CD14-positive monocyte (primary cell): ENCODE measurements at regions not wholly inside any gene's neighbourhood (a gene's known extent, or its start where the extent isn't known, plus 50 kb on each side); places are given as distances from the start of the nearest gene placed in this dataset.

Experiments
- DNase-seq, 3 donors: peaks; one replicate each; pipeline ENCODE4 v3.0.0-alpha.2; 2011 to 2022
- H2AFZ ChIP-seq: 2 replicates; pipeline ENCODE4 v1.6.0; 2012; ENCODE audit warnings: mild to moderate bottlenecking, low read depth, low read length, inconsistent platforms; ENCODE audit not compliant: insufficient read depth, poor library complexity, severe bottlenecking
- H3K27ac ChIP-seq, 2 donors: 1 replicate in 1 of 2; 2 replicates in 1 of 2; pipeline ENCODE4 v1.5.1; 2012 to 2013; ENCODE audit warnings: low read length in 2 of 2, control low read depth in 1 of 2, inconsistent platforms in 1 of 2, low read depth in 1 of 2, mild to moderate bottlenecking in 1 of 2
- H3K27me3 ChIP-seq, 2 donors: one replicate each; pipeline versions ENCODE4 v1.6.0 to v1.6.1; 2011 to 2013; ENCODE audit warnings: low read length in 2 of 2; ENCODE audit not compliant: control insufficient read depth in 2 of 2, insufficient read depth in 2 of 2
- H3K36me3 ChIP-seq, 2 donors: replicated peaks in 1 of 2; 1 replicate in 1 of 2; 2 replicates in 1 of 2; pipeline versions ENCODE4 v1.5.1 to v1.6.1; 2012 to 2013; ENCODE audit warnings: low read length in 2 of 2, control low read depth in 1 of 2, inconsistent platforms in 1 of 2, mild to moderate bottlenecking in 1 of 2; ENCODE audit not compliant: insufficient read depth in 2 of 2, control insufficient read depth in 1 of 2
- H3K4me1 ChIP-seq, 2 donors: 1 replicate in 1 of 2; 2 replicates in 1 of 2; pipeline versions ENCODE4 v1.5.1 to v1.6.1; 2012 to 2013; ENCODE audit warnings: low read length in 2 of 2, control low read depth in 1 of 2, inconsistent platforms in 1 of 2, mild to moderate bottlenecking in 1 of 2, moderate library complexity in 1 of 2; ENCODE audit not compliant: insufficient read depth in 2 of 2, control insufficient read depth in 1 of 2
- H3K4me2 ChIP-seq: replicated peaks from 2 replicates; pipeline ENCODE3; 2012; ENCODE audit warnings: low read length, moderate library complexity, mild to moderate bottlenecking; ENCODE audit not compliant: poor library complexity, severe bottlenecking; ENCODE audit errors: extremely low read depth
- H3K4me3 ChIP-seq, 3 experiments: fragments of 200-600 bp in 1 of 3; sonication (generic) in 1 of 3; replicated peaks in 1 of 3; 1 replicate in 2 of 3; 2 replicates in 1 of 3; pipeline ENCODE4 v1.5.1; 2011 to 2013; ENCODE audit warnings: low read length in 3 of 3, mild to moderate bottlenecking in 3 of 3, control low read depth in 2 of 3, low read depth in 2 of 3, inconsistent platforms in 1 of 3, moderate library complexity in 1 of 3
- H3K79me2 ChIP-seq: 2 replicates; pipeline ENCODE4 v1.6.0; 2012; ENCODE audit warnings: mild to moderate bottlenecking, control low read depth, inconsistent platforms, low read length, moderate library complexity; ENCODE audit not compliant: insufficient read depth
- H3K9ac ChIP-seq: 2 replicates; pipeline ENCODE4 v1.6.0; 2017; ENCODE audit warnings: low read length, mild to moderate bottlenecking; ENCODE audit not compliant: insufficient read depth, poor library complexity, severe bottlenecking
- H3K9me3 ChIP-seq, 2 donors: replicated peaks in 1 of 2; 1 replicate in 1 of 2; 2 replicates in 1 of 2; pipeline versions ENCODE4 v1.5.1 to v1.6.1; 2012 to 2013; ENCODE audit warnings: low read length in 2 of 2, control low read depth in 1 of 2; ENCODE audit not compliant: control insufficient read depth in 1 of 2, insufficient read depth in 1 of 2
- H4K20me1 ChIP-seq: 2 replicates; pipeline ENCODE4 v1.6.0; 2012; ENCODE audit warnings: mild to moderate bottlenecking, low read length, control low read depth, moderate library complexity; ENCODE audit not compliant: insufficient read depth
- H3K27ac Mint-ChIP-seq, 7 donors: one replicate each; pipeline ENCODE4 v1.8.0; 2020; ENCODE audit warnings: mild to moderate bottlenecking in 7 of 7, mixed read lengths in 7 of 7, moderate library complexity in 6 of 7, inconsistent platforms in 2 of 7
- H3K27me3 Mint-ChIP-seq, 3 donors: one replicate each; pipeline ENCODE4 v1.8.0; 2021 to 2022; ENCODE audit warnings: low read depth in 3 of 3, mild to moderate bottlenecking in 3 of 3, mixed read lengths in 3 of 3, moderate library complexity in 3 of 3, inconsistent platforms in 1 of 3
- H3K36me3 Mint-ChIP-seq, 2 donors: one replicate each; pipeline ENCODE4 v1.8.0; 2020; ENCODE audit warnings: mixed read lengths in 2 of 2, inconsistent platforms in 1 of 2, mild to moderate bottlenecking in 1 of 2
- H3K4me1 Mint-ChIP-seq: one replicate; pipeline ENCODE4 v1.8.0; 2020; ENCODE audit warnings: mild to moderate bottlenecking, mixed read lengths
- H3K4me3 Mint-ChIP-seq, 2 donors: one replicate each; pipeline ENCODE4 v1.8.0; 2020; ENCODE audit warnings: mild to moderate bottlenecking in 2 of 2, mixed read lengths in 2 of 2, moderate library complexity in 1 of 2
- H3K9me3 Mint-ChIP-seq, 7 donors: one replicate each; pipeline ENCODE4 v1.8.0; 2020 to 2022; ENCODE audit warnings: mixed read lengths in 7 of 7, mild to moderate bottlenecking in 6 of 7, moderate library complexity in 6 of 7, inconsistent platforms in 2 of 7
- WGBS: methylation state at CpG from one replicate; pipeline ENCODE4 v1.1.5; 2013; ENCODE audit warnings: missing lambda C conversion rate; ENCODE audit not compliant: insufficient coverage; 5-methylcytosine and 5-hydroxymethylcytosine counted together
- intact Hi-C, 2 donors: fragments of 100-400 bp; cut with micrococcal nuclease; formaldehyde crosslinking; loops; one replicate each; pipeline versions ENCODE4 v1.15.0 to v1.15.1; 2023
- TF ChIP-seq, protein P1 (sequence below): fragments of 200-600 bp; IDR thresholded peaks from one replicate; pipeline ENCODE4 v1.8.0; 2022; ENCODE audit warnings: antibody characterized with exemption, mild to moderate bottlenecking

DNA sequence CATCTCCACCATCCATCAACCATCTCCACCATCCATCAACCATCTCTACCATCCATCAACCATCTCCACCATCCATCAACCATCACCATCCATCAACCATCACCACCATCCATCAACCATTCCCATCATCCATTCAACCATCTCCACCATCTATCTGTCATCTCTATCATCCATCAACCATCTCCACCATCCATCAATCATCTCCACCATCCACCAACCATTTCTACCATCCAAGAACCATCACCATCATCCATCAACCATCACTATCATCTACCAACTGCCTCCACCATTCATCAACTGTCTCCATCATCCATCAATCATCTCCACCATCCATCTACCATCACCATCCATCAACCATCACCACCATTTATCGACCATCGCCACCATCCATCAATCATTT lies 78.8 kb upstream of the CDH4 start:
- peaks cover 3 to 12% (median 5%) of the 10 kb centered on the region in 7 donors for H3K9me3 Mint-ChIP-seq
- Histone ChIP-seq H3K79me2 (no peaks in the 10 kb centered on the region), H3K4me2 (no peak overlapping the region), H2AFZ (no peak overlapping the region), H3K36me3 (no peaks in the 10 kb centered on the region), H3K4me3 (no peak overlapping the region), H3K9ac (no peak overlapping the region), H3K27me3 (no peaks in the 10 kb centered on the region), H3K27ac (no peak overlapping the region), H3K4me1 (no peaks in the 10 kb centered on the region), H4K20me1 (no peaks in the 10 kb centered on the region), H3K9me3 (no peaks in the 10 kb centered on the region)
- intact Hi-C loops = no loop called here
- no peak overlapping the region for H3K4me3 Mint-ChIP-seq
- no peaks in the 10 kb centered on the region for H3K36me3 Mint-ChIP-seq
- H3K4me1 Mint-ChIP-seq = no peaks in the 10 kb centered on the region
- no peak for DNase-seq
- peaks cover 0 to 4% (median 1%) of the 10 kb centered on the region in 3 donors for H3K27me3 Mint-ChIP-seq
- no peak overlapping the region for H3K27ac Mint-ChIP-seq
- TF ChIP-seq, protein P1, sequence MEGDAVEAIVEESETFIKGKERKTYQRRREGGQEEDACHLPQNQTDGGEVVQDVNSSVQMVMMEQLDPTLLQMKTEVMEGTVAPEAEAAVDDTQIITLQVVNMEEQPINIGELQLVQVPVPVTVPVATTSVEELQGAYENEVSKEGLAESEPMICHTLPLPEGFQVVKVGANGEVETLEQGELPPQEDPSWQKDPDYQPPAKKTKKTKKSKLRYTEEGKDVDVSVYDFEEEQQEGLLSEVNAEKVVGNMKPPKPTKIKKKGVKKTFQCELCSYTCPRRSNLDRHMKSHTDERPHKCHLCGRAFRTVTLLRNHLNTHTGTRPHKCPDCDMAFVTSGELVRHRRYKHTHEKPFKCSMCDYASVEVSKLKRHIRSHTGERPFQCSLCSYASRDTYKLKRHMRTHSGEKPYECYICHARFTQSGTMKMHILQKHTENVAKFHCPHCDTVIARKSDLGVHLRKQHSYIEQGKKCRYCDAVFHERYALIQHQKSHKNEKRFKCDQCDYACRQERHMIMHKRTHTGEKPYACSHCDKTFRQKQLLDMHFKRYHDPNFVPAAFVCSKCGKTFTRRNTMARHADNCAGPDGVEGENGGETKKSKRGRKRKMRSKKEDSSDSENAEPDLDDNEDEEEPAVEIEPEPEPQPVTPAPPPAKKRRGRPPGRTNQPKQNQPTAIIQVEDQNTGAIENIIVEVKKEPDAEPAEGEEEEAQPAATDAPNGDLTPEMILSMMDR = no peak
- WGBS = 96% methylated on average over 2 of the region's 2 CpGs

DNA sequence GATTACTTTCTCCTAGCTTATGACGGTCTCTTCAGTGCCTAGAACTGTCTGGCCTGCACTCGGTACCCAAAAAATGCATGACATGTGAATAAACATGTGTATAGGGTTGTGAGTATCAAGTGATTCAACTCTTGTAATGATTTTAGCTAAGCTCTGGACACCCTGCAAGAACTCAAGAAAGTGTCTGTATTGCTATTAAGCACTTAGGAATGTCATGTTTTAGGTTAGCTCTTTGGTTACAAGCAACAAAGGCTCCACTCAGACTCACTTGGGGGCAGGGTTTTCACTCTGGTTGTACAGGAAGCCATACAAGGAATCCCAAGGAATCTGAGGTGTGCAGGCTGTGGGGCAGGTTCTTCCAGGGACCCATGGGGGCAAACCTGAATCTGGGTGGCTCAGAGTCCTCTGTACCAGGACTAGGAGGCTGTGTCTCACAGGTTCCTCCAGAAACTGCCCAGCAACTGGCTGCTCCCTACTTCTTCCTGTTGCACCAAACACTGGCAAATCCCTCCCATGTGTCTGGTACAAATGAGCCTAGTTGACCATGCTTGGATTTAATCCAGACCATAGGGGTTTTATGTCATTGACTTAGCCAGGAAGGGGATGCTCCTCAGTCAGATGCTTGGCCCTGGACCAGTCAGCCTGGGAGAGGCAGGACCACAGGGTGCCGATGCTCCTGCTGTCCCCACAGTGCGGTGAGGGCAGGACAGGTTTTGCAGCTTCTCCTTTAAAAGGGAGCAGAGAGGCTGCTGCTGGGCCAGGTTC lies 77.9 kb upstream of the CDH4 start:
- no peaks in the 10 kb centered on the region for H3K4me1 ChIP-seq
- Mint-ChIP-seq H3K9me3 (peaks cover 2 to 12% (median 5%) of the 10 kb centered on the region in 7 donors), H3K4me3 (no peak overlapping the region), H3K27me3 (peaks cover 0 to 7% (median 4%) of the 10 kb centered on the region in 3 donors), H3K36me3 (no peaks in the 10 kb centered on the region), H3K4me1 (no peaks in the 10 kb centered on the region), H3K27ac (no peak overlapping the region)
- H2AFZ ChIP-seq = no peak overlapping the region
- no peaks in the 10 kb centered on the region for H3K27me3 ChIP-seq
- TF ChIP-seq, protein P1 = no peak
- H3K79me2 ChIP-seq = no peaks in the 10 kb centered on the region
- no peaks in the 10 kb centered on the region for H4K20me1 ChIP-seq
- intact Hi-C loops = no loop called here
- no peak overlapping the region for H3K9ac ChIP-seq
- H3K4me3 ChIP-seq = no peak overlapping the region
- H3K36me3 ChIP-seq = no peaks in the 10 kb centered on the region
- no peaks in the 10 kb centered on the region for H3K9me3 ChIP-seq
- no peak for DNase-seq
- no peak overlapping the region for H3K27ac ChIP-seq
- no peak overlapping the region for H3K4me2 ChIP-seq
- 100% methylated on average over 2 of the region's 4 CpGs for WGBS
